ENCODE measurements at regions not wholly inside any gene's neighbourhood (a gene's known extent, or its start where the extent isn't known, plus 50 kb on each side); places are given as distances from the start of the nearest gene placed in this dataset.
"Not testable (repeated sequence)": the region's sequence is repeated elsewhere in the genome, so short reads cannot be mapped to it uniquely, and the experiment has no call there.

DNA sequence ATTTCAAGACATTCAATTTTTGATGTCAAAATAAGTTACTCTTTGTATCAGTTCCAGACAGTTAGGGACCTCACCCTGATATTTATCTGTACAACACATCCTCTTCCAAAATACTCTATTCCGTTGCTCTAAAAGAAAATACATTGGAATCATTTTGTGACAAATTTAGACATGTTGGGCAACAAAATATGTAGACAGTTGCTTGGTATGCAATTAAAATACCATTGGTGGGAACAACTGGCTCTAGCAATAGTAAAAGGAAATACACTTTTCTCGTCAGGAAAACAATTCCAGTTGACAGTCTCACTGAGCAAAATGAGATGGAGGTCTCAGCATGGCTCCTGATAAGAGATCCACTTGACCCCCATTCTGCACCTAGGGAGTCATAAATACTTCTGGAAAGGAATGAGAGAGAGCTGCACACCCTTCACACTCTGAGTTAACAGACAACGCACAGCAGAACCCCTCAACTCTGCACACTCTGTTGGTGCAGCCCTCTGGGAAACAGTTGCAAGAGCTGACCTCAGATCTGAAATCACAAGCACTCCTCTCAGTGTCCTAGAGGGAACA is 171.3 kb upstream of the NT5E start:
- no peak for DNase-seq

DNA sequence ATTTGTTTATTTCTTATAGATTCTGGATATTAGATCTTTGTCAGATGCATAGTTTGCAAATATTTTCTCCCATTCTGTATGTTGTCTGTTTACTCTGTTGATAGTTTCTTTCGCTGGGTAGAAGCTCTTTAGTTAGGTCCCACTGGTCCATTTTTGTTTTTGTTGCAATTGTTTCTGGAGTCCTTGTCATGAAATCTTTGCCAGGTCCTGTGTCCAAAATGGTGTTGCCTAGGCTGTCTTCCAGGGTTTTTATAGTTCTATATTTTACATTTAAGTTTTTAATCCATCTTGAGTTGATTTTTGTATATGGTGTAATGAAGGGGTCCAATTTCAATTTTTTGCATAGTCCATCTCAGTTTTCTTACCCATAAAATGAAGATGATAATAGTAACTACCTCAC is 173.9 kb upstream of the NT5E start:
- DNase-seq: not testable (repeated sequence)

DNA sequence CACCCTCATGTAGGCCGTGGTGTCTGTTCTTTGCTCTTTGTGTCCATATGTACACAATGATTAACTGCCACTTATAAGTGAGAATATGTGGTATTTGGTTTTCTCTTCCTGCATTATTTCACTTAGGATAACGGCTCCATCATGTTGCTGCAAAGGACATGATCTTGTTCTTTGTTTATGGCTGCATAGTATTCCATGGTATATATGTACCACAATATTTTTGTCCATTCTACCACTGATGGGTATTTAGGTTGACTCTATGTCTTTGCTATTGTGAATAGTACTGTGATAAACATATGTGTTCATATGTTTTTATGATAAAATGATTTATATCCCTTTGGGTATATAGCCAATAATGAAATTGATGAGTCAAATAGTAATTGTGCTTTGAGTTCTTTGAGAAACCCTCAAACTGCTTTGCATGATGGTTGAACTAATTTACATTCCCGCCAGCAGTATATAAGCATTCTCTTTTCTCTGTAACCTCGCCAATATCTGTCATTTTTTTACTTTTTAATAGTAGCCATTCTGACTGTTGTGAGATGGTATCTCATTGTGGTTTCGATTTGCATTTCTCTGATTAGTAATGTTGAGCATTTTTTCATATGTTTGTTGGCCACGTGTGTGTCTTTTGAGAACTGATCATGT is 174.4 kb upstream of the NT5E start:
- no peak for DNase-seq

DNA sequence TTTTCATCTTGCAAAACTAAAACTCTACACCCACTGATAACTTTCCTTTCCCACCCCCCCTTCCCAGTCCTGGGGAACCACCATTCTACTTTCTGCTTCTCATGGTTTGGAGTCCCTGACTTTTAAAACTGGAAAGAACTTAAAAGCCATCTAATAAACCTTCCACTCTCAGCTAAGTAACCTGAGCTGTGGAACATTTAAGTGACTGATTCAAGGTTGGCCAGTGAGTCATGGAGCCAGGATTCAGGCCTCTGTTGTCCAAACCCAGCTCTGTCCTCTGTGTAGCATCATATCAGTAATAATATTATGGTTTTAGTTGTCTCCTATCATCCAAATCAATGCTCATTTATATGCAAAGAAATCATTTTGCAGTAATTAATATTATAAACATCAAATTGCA is 176.0 kb upstream of the NT5E start:
- DNase-seq: no peak

DNA sequence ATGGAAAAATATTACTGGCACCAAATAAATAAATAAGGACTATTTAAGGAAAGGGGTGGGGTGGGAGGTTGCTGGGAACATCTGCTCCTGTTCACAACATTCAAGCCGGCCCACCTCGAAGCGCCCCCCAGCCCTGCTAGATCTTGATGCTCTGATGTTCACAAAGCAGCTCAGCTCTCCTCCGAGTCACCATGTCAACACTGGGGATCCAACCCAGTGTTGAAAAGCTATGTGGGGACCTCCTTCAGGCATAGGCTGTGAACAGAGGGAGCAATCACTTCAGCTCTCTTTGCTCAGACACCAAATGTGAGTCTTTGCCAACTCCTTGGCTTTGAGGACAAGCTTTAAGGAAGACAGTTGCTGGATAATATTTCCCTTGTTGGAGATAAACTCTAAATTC is 176.8 kb upstream of the NT5E start:
- no peak for DNase-seq

DNA sequence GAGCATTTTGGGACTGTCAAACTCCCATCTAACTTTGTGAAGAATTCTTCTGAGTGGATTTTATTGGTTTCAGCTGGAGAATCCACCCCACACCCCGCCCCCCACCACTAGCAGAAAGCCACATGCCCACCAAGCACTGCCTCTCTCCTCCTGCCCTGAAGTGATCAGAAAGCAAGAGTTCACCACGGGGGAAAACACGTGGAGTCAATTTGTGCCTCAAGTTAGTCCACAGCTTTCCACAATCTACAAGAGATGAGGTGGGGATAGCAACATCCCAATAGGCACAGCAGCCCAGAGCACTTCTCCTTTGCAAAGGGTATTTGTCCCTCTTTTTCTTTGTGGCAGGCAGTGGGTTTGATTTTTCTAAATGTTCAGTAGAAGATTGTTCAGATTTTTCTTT is 177.3 kb upstream of the NT5E start:
- DNase-seq: no peak

DNA sequence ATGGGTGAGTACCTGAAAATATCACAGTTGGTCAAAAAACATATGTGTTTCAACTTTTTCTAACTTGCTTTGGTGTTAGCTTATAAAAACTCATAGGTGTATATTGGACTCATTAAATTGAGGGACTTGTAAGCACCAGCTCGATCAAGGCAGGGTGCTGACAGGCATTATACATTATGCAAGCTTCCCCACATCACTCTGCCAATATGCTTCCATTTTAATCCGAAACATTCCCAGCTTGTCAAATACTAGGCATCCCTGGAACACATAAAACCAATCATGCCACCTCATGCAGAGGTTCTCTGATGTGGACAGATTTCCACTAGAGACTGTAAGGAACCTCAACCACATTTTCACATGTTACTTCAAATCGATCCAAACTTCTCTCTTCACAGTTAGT is 187.3 kb upstream of the NT5E start:
- DNase-seq: no peak

DNA sequence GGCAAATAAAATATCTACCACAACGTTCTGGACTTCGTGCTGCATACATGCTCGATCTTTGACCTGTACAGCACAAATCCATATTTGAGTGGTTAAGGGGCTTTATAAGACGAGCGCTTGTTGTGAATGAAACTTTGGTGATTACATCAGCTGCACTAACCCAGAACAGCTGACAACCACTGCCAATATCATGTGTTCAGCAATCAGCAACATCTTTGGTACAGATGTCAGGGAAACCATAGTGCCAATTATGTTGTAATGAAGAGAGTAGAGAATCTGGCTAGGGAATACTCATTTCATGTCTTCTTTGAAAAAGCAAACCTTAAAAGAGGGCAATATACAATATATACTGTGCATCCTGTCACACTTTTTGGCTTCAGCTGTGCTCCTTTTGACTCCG is 188.6 kb upstream of the NT5E start:
- DNase-seq: no peak

DNA sequence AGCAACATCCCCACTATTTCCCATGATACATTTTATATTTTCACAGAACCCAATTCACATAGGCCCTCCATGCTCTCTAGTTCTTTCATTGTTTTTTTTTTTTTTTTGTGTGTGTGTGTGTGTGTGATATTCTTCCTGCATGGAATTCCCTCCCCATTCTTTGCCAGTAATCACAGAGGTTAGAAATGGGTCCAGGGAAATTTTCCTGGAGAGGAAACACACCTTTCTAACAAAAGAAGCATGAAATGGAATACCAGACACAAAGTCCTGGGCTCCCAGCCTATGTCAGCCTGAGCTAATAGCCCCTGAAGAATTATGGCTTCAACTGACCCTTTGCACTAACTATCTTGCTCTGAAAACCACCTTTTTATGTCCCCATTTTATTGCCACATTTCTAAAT is 194.2 kb upstream of the NT5E start:
- DNase-seq: no peak

DNA sequence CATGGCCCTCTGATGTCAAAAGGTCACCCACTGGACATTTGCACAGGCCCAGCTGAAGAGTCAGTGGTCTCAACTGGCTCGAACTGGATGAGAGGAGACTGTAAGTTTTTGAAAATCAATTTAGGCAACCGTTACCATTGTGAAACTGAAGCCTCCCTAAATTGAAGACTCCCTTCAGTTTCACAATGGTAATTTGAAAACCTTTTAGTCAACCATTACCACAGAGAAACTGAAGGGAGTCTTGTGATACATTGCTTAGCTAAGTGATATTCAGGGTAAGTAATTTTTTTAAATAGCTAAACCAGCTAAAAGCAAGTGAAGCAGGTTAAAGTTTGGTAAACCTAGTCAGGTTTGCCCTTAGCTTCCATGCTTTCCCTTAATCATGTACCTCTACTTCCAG is 197.3 kb upstream of the NT5E start:
- no peak for DNase-seq

DNA sequence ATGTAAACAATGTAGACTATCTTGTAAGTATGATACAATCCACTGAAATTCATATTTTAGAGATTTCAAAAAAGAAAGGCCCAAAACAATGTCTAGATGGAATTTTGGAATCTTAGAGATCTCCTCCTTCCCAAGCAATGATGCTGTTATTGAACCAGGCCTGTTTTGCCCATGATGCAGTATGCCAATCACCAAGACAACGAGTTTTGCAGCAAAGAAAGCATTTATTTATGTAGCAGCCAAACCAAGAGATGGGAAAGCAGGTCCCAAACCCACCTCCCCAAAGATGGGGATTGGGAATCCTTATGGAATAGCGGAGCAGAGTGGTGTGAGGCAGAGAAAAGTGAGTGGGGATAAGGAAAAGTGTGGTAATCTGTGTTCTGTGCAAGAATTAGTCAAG is 197.8 kb upstream of the NT5E start:
- DNase-seq: no peak

DNA sequence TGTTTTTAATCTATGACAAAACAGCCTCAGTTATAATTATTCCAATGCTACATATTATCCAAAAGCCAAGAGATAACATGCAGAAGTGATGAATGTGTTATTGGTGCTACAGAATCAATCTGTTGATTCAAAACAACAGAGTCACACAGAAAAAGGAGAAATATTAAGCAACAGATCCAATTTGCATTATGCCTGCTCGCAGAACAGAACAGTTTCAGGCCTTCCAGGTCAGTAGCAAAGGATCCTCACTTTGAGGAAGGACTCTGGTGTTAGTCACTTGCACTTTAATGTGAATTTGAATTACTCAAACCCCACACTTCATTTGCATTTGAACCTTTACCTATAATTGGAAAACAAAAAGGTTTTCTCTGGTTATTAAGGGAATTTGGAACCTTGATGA is 198.6 kb upstream of the NT5E start:
- no peak for DNase-seq

DNA sequence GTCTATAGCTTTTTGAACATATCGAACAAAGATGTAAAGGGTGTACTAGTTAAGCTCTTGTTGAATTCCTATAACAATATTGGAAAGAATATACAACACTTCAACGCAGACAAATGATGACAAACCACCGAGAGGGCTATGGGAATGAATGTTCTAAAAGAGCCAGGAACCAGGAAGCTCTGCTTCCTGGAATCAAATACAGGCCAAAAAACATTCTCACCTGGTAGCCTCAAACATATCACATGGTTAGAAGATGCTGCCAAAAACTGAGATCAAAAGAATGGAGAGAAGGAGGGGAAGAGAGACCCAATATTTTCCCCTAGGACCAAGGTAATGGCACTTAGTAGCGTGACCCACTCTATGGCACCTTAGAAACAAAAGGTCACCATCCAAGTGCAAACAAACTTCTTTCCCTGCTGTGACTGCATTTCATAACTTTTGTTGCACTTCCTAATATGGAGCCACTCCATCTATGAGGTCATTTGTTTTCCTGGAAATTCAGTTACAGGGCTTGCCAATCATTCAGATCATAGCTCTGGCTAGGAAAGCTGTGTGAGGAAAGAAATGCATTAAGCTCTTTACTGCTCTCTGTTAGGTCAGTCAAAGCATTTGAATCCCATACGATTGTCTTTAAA is 199.2 kb upstream of the NT5E start:
- no peak for DNase-seq

DNA sequence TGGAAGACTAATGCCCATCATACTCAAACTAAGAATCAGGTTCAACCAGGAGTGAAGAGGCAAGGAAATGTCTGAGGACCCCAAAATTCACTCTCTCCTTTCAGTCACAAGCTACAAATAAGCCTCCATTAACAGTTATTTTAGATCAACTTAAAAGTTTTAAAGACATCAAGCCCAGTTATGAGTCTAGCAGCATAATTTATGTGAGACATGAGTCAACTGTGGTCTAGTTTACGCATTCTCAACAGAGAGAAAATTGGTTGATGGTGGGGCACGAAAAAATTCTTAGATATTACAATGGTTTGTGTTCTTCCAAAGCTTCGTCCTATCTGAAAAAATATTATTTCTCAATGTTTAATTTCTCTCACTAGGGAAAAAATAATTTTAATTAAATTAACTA is 204.9 kb upstream of the NT5E start:
- DNase-seq: no peak

DNA sequence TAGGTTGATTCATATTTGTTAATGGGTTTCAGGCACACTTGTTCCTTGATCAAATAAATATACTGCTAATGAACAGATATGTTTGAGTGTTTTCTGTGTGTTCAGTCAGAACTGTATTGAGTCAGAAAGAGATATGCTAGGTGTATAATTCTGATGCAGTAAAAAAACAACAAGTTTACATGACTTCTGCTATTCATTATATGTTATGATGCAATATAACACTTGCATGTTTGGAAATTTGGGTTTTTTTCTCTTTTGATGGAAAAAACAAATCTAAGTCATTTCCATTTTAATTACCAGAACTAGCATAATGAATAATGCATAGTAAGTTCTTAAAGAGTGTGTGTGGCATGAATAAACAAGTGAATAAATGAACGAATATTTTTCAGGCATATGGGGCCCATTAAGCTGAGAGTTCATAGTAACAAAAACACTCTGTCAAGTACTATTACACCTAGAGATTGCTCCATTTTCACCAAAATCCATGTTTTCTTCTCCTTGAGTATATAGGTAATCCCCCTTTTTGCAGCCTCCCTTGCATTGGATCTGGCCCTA is 208.3 kb upstream of the NT5E start:
- DNase-seq: no peak

DNA sequence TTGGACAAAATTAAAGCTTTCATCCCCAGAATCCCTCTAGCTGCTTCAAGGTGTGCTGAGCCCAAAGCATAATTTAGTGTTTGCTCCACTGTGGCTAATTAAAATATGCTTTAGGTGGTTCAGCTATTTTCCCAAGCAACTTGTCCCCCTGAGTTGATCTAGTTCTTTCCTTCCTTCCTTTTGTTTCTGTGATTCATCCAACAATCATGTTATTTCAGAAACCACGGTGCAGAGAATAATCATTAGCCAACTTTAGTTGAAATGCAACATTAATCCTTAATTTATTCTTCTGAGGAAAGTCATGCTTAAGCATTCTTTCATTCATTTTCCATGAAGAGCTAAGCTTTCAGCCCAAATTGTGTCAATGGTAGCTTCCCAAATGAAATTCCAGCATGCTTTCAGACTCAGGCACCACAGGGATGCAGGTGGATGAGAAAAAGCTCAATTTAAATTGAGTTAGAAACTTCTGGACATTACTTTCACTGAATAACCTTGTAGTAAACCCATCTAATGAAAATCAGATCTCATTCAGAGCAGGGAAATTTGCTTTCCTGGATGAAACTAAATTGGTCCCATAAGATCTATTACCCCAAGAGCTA is 209.0 kb upstream of the NT5E start:
- DNase-seq: no peak

DNA sequence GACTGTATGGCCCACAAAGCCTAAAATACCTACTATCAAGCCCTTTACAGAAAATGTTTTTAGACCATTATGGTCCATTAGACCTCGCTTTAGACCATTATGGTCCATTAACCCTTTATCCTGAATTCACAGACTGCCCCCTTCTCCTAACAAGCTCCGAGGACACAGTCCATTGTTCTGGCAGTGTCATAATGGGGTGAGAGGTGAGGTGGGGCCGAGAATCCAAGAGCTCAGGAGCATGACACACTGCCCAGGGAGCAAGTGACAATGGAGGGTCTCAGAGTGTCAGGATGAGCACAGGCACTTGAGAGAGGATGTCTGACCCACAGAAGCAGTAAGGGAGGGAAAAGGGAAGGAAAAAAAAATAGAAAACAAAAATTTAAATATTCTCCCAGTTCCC is 212.4 kb upstream of the NT5E start:
- no peak for DNase-seq

DNA sequence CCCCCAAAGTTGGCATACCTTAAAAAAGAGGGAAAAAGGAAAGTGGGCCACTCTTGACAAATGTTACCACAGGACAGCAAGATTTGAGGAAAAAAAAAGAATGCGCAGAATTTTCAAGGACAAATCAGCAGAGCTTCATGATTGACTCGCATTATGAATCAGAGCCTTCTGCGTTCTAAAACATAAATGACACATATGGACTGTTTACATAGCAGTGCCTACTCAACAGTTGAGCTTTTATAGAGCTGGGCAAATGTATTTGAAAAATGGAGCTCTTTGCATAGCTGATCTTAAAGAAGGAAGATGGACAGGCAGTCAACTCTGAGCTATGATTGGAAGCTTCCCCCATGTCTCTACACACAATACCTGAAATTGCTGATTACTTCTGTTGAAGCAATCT is 213.2 kb upstream of the NT5E start:
- DNase-seq: no peak

DNA sequence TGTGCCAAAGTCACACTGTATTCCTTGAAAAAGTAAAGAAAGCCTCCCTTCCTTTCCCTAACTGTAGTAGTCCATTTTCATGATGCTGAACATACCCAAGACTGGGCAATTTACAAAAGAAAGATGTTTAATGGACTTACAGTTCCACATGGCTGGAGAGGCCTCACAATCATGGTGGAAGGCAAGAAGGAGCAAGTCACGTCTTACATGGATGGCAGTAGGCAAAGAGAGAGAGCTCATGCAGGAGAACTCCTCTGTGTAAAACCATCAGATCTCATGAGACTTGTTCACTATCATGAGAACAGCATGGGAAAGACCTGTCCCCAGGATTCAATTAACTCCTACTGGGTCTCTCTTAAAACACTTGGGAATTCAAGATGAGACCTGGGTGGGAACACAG is 222.5 kb upstream of the NT5E start:
- DNase-seq: not testable (repeated sequence)

DNA sequence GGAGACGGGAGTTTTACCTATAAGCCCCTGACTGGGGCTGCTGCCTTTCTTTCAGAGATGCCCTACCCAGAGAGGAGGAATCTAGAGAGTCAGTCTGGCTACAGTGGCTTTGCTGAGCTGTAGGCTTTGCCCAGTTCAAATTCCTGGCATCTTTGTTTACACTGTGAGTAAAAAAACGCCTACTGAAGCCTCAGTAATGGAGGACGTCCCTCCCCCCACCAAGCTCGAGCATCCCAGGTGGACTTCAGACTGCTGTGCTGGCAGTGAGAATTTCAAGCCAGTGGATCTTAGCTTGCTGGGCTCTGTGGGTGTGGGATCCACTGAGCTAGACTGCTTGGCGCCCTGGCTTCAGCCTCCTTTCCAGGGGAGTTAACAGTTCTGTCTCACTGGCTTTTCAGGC is 237.1 kb upstream of the NT5E start:
- DNase-seq: not testable (repeated sequence)

DNA sequence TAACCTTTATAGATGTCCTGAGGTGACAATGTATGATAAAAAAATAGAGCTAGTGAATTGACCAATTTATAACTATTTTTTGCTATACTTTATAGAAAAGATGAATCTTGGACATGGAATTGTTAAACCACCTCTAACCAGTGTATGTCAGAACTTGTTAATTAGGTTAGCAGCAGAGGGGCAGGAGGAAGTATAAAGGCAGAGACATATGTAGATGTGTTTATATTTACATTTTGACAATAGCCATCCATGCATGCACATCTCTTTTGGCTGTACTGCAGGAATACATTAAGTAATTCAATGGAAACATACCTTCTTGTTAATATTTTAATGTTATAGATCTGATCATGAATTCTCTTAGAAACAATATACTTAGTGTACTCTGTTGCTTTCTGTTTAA is 254.6 kb upstream of the NT5E start:
- DNase-seq: no peak

DNA sequence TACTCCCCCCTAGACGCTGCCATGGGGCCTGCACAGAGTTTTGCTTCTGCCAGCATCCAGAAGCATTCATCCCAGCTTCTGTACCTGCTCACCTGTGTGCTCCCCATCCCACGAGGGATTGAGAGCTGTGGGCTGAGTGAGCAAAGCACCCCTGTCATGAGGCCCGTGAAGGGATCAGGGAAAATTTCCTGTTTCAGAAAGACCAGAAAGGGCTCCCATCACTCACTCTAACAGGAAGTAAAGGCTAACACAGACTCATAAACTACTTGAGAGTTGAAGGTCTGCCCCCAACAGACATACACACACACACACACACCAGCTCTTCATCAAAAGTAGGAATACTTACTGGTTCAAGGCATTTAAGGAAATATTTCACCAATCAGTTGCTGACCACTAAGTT is 256.5 kb upstream of the NT5E start:
- no peak for DNase-seq

DNA sequence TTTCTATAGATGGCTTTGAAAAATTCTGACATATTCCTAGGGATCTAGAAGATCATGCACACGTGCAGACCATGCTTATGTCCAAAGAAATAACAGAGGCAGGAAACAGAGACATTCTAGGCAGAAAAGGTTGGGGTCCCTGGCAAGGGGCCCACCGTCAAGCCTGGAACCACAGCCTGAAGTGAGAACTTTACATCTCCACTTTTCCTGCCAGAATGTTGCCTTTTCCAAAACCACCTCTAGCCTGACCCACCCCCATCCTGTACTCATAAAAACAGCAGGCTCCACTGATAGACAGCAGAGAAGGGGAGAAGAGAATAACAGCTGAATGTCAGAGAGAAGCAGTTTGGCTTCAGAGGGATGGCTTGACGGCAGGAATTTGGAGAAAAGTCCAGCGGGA is 257.3 kb upstream of the NT5E start:
- no peak for DNase-seq

DNA sequence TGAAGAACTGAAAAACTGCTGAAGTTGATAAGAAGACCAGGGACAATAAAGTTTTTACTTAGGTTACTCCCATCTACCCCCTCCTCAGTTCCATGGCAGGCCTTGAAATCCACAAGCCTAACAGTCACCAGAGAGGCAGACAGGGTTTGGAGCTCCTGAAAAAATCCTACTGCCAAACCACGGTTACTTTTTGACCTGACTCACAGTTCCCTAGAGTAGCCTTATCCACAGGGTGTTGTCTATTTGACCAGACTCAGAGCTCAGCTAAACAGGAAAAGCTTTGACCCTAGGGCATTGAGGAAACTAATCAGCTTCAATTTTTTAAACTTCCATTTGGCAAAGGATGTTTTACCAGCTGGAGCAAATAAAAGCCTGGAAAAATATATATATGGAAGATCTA is 257.7 kb upstream of the NT5E start:
- DNase-seq: no peak
